LNCaP clone FGC (cell line): ENCODE measurements at regions not wholly inside any gene's neighbourhood (a gene's known extent, or its start where the extent isn't known, plus 50 kb on each side); places are given as distances from the start of the nearest gene placed in this dataset.
"Not testable (repeated sequence)": the region's sequence is repeated elsewhere in the genome, so short reads cannot be mapped to it uniquely, and the experiment has no call there.

Experiments used
- DNase-seq: peaks from one replicate; pipeline ENCODE4 v3.0.0-alpha.2; 2011; ENCODE audit warnings: low read depth
- H3K4me3 ChIP-seq: 2 replicates; pipeline ENCODE4 v1.5.1; 2011; ENCODE audit warnings: mild to moderate bottlenecking, low read depth, low read length, control low read depth
- TF ChIP-seq, protein P1 (sequence below): IDR thresholded peaks from 2 replicates; pipeline ENCODE4 v1.5.1; 2012; ENCODE audit warnings: mild to moderate bottlenecking; ENCODE audit not compliant: control insufficient read depth, insufficient read depth; ENCODE audit errors: extremely low read depth

DNA sequence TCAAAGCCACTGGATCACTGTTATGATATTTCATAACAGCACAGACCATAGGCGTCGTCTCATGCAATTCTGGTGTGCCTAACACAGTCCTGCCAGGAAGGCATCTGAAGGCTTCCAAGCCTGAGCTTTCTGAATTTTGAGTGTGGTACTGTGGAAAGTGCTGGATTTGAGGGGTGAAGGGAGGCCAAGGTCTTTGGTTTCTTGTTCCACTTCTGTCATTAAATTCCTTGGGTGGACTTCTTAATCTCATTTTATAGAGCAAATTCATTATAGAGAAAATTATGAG is 441.3 kb upstream of the PIK3R1 start:
- H3K4me3 ChIP-seq, result no peak overlapping the region
- DNase-seq, result no peak
- TF ChIP-seq, protein P1, sequence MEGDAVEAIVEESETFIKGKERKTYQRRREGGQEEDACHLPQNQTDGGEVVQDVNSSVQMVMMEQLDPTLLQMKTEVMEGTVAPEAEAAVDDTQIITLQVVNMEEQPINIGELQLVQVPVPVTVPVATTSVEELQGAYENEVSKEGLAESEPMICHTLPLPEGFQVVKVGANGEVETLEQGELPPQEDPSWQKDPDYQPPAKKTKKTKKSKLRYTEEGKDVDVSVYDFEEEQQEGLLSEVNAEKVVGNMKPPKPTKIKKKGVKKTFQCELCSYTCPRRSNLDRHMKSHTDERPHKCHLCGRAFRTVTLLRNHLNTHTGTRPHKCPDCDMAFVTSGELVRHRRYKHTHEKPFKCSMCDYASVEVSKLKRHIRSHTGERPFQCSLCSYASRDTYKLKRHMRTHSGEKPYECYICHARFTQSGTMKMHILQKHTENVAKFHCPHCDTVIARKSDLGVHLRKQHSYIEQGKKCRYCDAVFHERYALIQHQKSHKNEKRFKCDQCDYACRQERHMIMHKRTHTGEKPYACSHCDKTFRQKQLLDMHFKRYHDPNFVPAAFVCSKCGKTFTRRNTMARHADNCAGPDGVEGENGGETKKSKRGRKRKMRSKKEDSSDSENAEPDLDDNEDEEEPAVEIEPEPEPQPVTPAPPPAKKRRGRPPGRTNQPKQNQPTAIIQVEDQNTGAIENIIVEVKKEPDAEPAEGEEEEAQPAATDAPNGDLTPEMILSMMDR, result no peak

DNA sequence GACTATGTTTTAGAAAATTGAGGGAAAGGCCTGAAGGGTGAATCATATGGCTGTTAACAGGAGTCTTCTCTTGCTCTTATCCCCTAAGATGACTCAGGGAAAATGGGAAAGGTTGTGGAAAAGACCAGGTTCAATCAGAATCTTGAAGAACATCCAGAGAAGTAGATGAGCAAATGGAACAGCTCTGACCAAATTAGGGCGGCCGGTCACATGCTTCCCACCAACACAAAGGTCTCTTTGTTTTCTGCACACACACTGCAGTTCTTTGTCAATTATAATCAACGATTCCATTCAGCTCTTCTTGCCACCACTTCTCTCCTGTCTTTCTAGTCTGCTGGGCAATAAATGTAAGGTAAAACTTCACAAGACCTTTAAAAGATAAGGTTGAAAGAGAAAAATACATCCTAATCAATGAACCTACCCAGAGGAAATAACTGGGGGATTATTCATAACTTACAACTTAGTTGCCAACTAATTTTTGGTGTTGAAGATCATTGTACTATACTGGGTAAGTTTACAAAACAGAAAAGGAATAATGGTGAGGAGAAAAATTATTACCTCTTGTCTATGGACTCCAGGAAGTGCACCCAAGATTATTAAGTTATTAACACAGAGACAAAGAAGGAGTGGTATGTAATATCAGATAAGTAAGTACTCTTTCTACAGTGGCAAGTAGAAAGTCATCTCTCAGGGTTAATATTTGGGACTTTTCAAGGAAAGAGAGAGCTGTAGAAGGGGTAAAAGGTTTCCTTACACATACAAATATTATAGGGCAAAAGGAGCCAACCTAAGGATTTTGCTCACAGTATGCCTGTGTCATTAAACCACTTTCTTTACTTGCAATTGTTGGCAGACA is 441.9 kb upstream of the PIK3R1 start:
- TF ChIP-seq, protein P1, result no peak
- no peak for DNase-seq
- H3K4me3 ChIP-seq, result no peak overlapping the region

DNA sequence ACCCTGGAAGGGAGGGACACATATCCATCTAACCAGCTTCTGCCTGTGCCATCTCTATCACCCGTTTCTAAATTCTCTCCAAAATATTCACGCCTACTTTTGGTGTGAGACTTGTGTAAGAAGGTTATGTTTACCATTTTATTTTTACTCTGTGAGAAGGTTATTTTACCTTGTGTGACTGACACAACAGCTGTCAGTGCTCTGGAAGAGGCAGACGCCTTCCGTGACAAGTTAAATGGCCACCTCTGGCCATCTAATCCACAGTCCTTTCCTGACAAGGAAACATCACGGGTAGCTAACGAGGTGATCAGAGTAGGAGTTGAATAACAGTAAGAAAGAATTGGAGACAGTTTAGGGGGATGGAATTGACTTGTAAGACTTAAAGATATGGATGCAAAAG is 443.8 kb upstream of the PIK3R1 start:
- TF ChIP-seq, protein P1, result no peak
- H3K4me3 ChIP-seq, result no peak overlapping the region
- no peak for DNase-seq

DNA sequence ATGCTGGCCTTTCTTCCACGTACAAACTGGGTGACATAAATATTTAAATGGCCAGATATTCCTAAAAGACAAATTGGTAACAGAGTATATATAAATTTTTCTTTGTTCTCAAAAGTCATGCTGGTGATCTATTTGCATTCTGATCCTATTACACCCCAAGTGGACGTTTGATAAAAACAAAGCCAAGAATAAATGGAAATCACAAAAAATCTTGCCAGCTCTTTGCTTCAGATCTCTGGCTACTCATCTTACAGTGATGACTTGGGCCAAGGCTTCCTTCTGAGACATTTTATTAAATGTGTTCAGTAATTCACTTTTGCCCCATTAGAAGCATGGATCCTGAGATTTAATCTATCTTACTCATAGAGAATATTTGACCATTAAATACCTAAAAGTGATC is 444.3 kb upstream of the PIK3R1 start:
- TF ChIP-seq, protein P1, result no peak
- no peak for DNase-seq
- H3K4me3 ChIP-seq, result no peak overlapping the region

DNA sequence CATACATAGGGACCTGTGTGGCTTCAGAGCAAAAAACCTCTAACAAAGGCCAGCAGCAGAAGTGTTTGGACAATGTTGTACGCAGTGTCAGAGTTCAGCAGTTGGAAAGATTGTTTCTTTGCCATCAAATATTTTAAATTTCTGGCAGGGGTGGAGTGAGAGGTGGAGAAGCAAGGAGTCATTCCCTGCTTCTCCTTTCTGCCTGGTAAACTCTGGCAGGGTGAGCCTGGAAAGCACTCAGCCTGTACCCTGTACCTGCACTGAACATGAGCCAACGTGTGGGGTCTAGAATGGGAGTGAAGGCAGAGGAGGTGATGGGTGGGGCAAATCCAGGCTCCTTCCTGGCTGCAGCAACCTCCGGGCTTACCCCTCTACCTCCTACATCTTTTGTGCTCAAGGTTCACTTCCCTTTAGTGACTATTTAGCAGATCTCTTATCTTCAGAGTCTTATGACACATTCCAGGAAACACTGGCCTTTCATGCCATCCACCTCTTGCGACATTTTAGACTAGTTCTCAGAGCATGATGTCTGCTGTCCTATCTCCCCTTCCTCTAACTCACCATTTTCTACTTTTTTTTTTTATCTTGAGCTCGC is 445.0 kb upstream of the PIK3R1 start:
- H3K4me3 ChIP-seq, result no peak overlapping the region
- DNase-seq, result no peak
- TF ChIP-seq, protein P1, result no peak

DNA sequence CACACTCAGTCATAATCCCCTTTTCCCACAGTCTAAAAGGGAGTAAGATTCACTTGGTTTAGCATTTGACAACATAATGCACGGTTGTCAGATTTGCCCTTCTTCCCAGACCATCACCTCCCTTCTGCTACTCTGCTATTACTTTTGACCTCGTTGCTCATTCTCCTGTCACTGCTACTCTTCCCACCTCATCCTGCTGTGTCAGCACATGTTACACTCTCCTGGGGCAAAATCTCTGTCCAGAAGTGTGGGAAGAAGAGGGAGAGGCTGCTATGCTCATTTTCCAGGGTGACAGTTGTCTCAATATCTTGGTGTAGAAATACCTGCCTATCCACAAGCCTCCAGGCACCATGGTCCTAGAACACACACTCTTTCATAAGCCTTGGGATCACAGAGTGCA is 449.9 kb upstream of the PIK3R1 start:
- H3K4me3 ChIP-seq, result no peak overlapping the region
- TF ChIP-seq, protein P1, result no peak
- DNase-seq, result no peak

DNA sequence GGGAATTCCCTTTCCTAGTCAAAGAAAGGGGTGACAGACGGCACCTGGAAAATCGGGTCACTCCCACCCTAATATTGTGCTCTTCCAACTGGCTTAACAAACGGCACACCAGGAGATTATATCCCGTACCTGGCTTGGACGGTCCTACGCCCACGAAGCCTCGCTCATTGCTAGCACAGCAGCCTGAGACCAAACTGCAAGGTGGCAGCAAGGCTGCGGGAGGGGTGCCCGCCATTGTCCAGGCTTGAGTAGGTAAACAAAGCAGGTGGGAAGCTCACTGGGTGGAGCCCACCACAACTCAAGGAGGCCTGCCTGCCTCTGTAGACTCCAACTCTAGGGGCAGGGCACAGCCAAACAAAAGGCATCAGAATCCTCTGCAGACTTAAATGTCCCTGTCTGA is 457.8 kb upstream of the PIK3R1 start:
- not testable (repeated sequence) for H3K4me3 ChIP-seq, DNase-seq
